ENCODE measurements at regions not wholly inside any gene's neighbourhood (a gene's known extent, or its start where the extent isn't known, plus 50 kb on each side); places are given as distances from the start of the nearest gene placed in this dataset.

- TF ChIP-seq CTCF (IDR thresholded peaks at IDR 0.05; ENCODE audit: low read depth, low read length) = no peak
- no peak for DNase-seq (ENCODE audit: extremely low read depth, low read depth)
Observed at GRCh38 chr13:67877031-67877430, 646.9 kb upstream of the PCDH9 start.

- no peak for TF ChIP-seq CTCF (IDR thresholded peaks at IDR 0.05; ENCODE audit: low read depth, low read length)
- DNase-seq (ENCODE audit: extremely low read depth, low read depth) = no peak
Observed at GRCh38 chr13:67867206-67867605, 637.1 kb upstream of the PCDH9 start.

GRCh38 chr13:67860315-67860714, 630.2 kb upstream of the PCDH9 start:
- TF ChIP-seq CTCF (IDR thresholded peaks at IDR 0.05; ENCODE audit: low read depth, low read length) = no peak

GRCh38 chr13:67859904-67860303, 629.8 kb upstream of the PCDH9 start:
- no peak for DNase-seq (ENCODE audit: extremely low read depth, low read depth)
- TF ChIP-seq CTCF (IDR thresholded peaks at IDR 0.05; ENCODE audit: low read depth, low read length) = no peak

More at GRCh38 chr13:67860315-67860714, 630.2 kb upstream of the PCDH9 start:
- DNase-seq (ENCODE audit: extremely low read depth, low read depth) = no peak

- no peak for DNase-seq (ENCODE audit: extremely low read depth, low read depth)
- TF ChIP-seq CTCF (IDR thresholded peaks at IDR 0.05; ENCODE audit: low read depth, low read length) = no peak
Observed at GRCh38 chr13:67857581-67858310, 627.6 kb upstream of the PCDH9 start.

- TF ChIP-seq CTCF (IDR thresholded peaks at IDR 0.05; ENCODE audit: low read depth, low read length) = no peak
- no peak for DNase-seq (ENCODE audit: extremely low read depth, low read depth)
Observed at GRCh38 chr13:67856955-67857354, 626.8 kb upstream of the PCDH9 start.

GRCh38 chr13:67855741-67856238, 625.7 kb upstream of the PCDH9 start:
- no peak for TF ChIP-seq CTCF (IDR thresholded peaks at IDR 0.05; ENCODE audit: low read depth, low read length)
- DNase-seq (ENCODE audit: extremely low read depth, low read depth) = no peak
